NB4 (cell line): ENCODE measurements at regions not wholly inside any gene's neighbourhood (a gene's known extent, or its start where the extent isn't known, plus 50 kb on each side); places are given as distances from the start of the nearest gene placed in this dataset.

ENCODE experiments used
- MYC ChIP-seq: IDR thresholded peaks from 2 replicates; pipeline ENCODE4 v1.6.1; 2011; ENCODE audit warnings: low read depth, low read length
- POLR2A ChIP-seq: IDR thresholded peaks from 2 replicates; pipeline ENCODE4 v1.6.1; 2011; ENCODE audit warnings: mild to moderate bottlenecking; ENCODE audit not compliant: insufficient read length; ENCODE audit errors: extremely low read depth
- TF ChIP-seq, protein P1 (sequence below): IDR thresholded peaks from one replicate; pipeline ENCODE4 v1.5.1; 2012; ENCODE audit warnings: low read depth, low read length
- TF ChIP-seq, protein P2 (sequence below): IDR thresholded peaks from 2 replicates; pipeline ENCODE4 v1.6.1; 2011; ENCODE audit warnings: low read depth, low read length

- TF ChIP-seq, protein P1, sequence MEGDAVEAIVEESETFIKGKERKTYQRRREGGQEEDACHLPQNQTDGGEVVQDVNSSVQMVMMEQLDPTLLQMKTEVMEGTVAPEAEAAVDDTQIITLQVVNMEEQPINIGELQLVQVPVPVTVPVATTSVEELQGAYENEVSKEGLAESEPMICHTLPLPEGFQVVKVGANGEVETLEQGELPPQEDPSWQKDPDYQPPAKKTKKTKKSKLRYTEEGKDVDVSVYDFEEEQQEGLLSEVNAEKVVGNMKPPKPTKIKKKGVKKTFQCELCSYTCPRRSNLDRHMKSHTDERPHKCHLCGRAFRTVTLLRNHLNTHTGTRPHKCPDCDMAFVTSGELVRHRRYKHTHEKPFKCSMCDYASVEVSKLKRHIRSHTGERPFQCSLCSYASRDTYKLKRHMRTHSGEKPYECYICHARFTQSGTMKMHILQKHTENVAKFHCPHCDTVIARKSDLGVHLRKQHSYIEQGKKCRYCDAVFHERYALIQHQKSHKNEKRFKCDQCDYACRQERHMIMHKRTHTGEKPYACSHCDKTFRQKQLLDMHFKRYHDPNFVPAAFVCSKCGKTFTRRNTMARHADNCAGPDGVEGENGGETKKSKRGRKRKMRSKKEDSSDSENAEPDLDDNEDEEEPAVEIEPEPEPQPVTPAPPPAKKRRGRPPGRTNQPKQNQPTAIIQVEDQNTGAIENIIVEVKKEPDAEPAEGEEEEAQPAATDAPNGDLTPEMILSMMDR = no peak
- TF ChIP-seq POLR2A (no peak), MYC (no peak)
- TF ChIP-seq, protein P2, sequence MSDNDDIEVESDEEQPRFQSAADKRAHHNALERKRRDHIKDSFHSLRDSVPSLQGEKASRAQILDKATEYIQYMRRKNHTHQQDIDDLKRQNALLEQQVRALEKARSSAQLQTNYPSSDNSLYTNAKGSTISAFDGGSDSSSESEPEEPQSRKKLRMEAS = no peak
Observed at GRCh38 chr4:63379750-63380522, 1029.3 kb downstream of the TECRL start.
